HFFc6 (cell line): ENCODE measurements at regions not wholly inside any gene's neighbourhood (a gene's known extent, or its start where the extent isn't known, plus 50 kb on each side); places are given as distances from the start of the nearest gene placed in this dataset.

Experiments used
- DNase-seq: peaks from one replicate; pipeline ENCODE4 v3.0.0-alpha.2; 2018
- H3K27ac Mint-ChIP-seq: 2 replicates; pipeline ENCODE4 v1.8.0; 2020; ENCODE audit warnings: mild to moderate bottlenecking, mixed read lengths
- H3K27me3 Mint-ChIP-seq: 2 replicates; pipeline ENCODE4 v1.8.0; 2021; ENCODE audit warnings: mild to moderate bottlenecking, moderate library complexity, mixed read lengths; ENCODE audit not compliant: insufficient read depth
- H3K36me3 Mint-ChIP-seq: 2 replicates; pipeline ENCODE4 v1.8.0; 2021; ENCODE audit warnings: low read depth, mixed read lengths
- H3K4me1 Mint-ChIP-seq: 2 replicates; pipeline ENCODE4 v1.8.0; 2020; ENCODE audit warnings: low read depth, mixed read lengths
- H3K4me3 Mint-ChIP-seq: 2 replicates; pipeline ENCODE4 v1.8.0; 2020; ENCODE audit warnings: mild to moderate bottlenecking, moderate library complexity, mixed read lengths
- H3K9me3 Mint-ChIP-seq: 2 replicates; pipeline ENCODE4 v1.8.0; 2020; ENCODE audit warnings: mild to moderate bottlenecking, mixed read lengths
- CTCF ChIP-seq: fragments of 200-600 bp; sonication (generic); IDR thresholded peaks from 2 replicates; pipeline ENCODE4 v1.5.0; 2021; ENCODE audit warnings: antibody characterized with exemption, mild to moderate bottlenecking

- Mint-ChIP-seq H3K27me3 (no peaks in the 10 kb centered on the region), H3K9me3 (no peaks in the 10 kb centered on the region), H3K36me3 (no peaks in the 10 kb centered on the region), H3K4me3 (no peak overlapping the region), H3K4me1 (no peaks in the 10 kb centered on the region), H3K27ac (no peak overlapping the region)
- TF ChIP-seq CTCF = no peak
- no peak for DNase-seq
These were observed 325.0 kb upstream of the CDIN1 start for GRCh38 chr15:36254426-36254825.

- H3K9me3 Mint-ChIP-seq = no peaks in the 10 kb centered on the region
- TF ChIP-seq CTCF = no peak
- no peak overlapping the region for H3K4me3 Mint-ChIP-seq
- no peaks in the 10 kb centered on the region for H3K27me3 Mint-ChIP-seq
- no peak for DNase-seq
- no peaks in the 10 kb centered on the region for H3K4me1 Mint-ChIP-seq
- no peaks in the 10 kb centered on the region for H3K36me3 Mint-ChIP-seq
- no peak overlapping the region for H3K27ac Mint-ChIP-seq
These were observed 323.0 kb upstream of the CDIN1 start for GRCh38 chr15:36256404-36256807.

- no peak for DNase-seq
- no peak for TF ChIP-seq CTCF
- peaks cover 6% of the 10 kb centered on the region for H3K4me1 Mint-ChIP-seq
- no peak overlapping the region for H3K4me3 Mint-ChIP-seq
- no peak overlapping the region for H3K27ac Mint-ChIP-seq
- H3K9me3 Mint-ChIP-seq = no peaks in the 10 kb centered on the region
- no peaks in the 10 kb centered on the region for H3K27me3 Mint-ChIP-seq
- no peaks in the 10 kb centered on the region for H3K36me3 Mint-ChIP-seq
These were observed 315.8 kb upstream of the CDIN1 start for GRCh38 chr15:36263666-36264065.

- H3K27me3 Mint-ChIP-seq = no peaks in the 10 kb centered on the region
- TF ChIP-seq CTCF = no peak
- no peaks in the 10 kb centered on the region for H3K9me3 Mint-ChIP-seq
- no peak overlapping the region for H3K4me3 Mint-ChIP-seq
- H3K27ac Mint-ChIP-seq = no peak overlapping the region
- DNase-seq = no peak
- H3K4me1 Mint-ChIP-seq = peaks cover 6% of the 10 kb centered on the region
- no peaks in the 10 kb centered on the region for H3K36me3 Mint-ChIP-seq
These were observed 314.0 kb upstream of the CDIN1 start for GRCh38 chr15:36265422-36265821.

- Mint-ChIP-seq H3K9me3 (peaks cover 3% of the 10 kb centered on the region; the same call in 1 of the 2 replicates), H3K27ac (no peak overlapping the region), H3K4me1 (no peaks in the 10 kb centered on the region; the same call in 1 of the 2 replicates), H3K4me3 (no peak overlapping the region), H3K36me3 (peaks cover 4% of the 10 kb centered on the region; the same call in 1 of the 2 replicates), H3K27me3 (no peaks in the 10 kb centered on the region)
- no peak for TF ChIP-seq CTCF
- no peak for DNase-seq
These were observed 308.4 kb upstream of the CDIN1 start for GRCh38 chr15:36271048-36271447.

GRCh38 chr15:36275656-36276055 lies 303.8 kb upstream of the CDIN1 start:
- Mint-ChIP-seq H3K9me3 (peaks cover 35% of the 10 kb centered on the region), H3K4me1 (peaks cover 6% of the 10 kb centered on the region), H3K36me3 (peaks cover 39% of the 10 kb centered on the region), H3K27me3 (no peaks in the 10 kb centered on the region; the same call in 1 of the 2 replicates), H3K4me3 (no peak overlapping the region), H3K27ac (no peak overlapping the region)
- DNase-seq = no peak
- no peak for TF ChIP-seq CTCF
